Keratinocyte (primary cell): ENCODE measurements at regions not wholly inside any gene's neighbourhood (a gene's known extent, or its start where the extent isn't known, plus 50 kb on each side); places are given as distances from the start of the nearest gene placed in this dataset.

Experiments used
- DNase-seq: peaks from one replicate; pipeline ENCODE4 v3.0.0-alpha.2; 2011; ENCODE audit warnings: low read depth, missing footprints, low spot score
- FAIRE-seq: peaks from 2 replicates; lab custom pipeline; 2011; peaks lifted over from hg19 to GRCh38; lab: Jason Lieb, UNC
- H2AFZ ChIP-seq: 2 replicates; pipeline ENCODE4 v1.6.0; 2012; ENCODE audit warnings: low read length, control low read depth, inconsistent platforms; ENCODE audit not compliant: control insufficient read depth
- H3K27ac ChIP-seq: 2 replicates; pipeline ENCODE4 v1.5.1; 2011; ENCODE audit warnings: low read length; ENCODE audit not compliant: control insufficient read depth, insufficient read depth
- H3K27me3 ChIP-seq: 3 replicates; pipeline ENCODE4 v1.6.0; 2011; ENCODE audit warnings: low read length; ENCODE audit not compliant: control insufficient read depth, insufficient read depth; ENCODE audit errors: extremely low read depth
- H3K36me3 ChIP-seq, 2 experiments: 2 replicates in 1 of 2; 3 replicates in 1 of 2; pipeline ENCODE4 v1.5.1; 2011; ENCODE audit warnings: low read length in 2 of 2, mild to moderate bottlenecking in 1 of 2; ENCODE audit not compliant: control insufficient read depth in 2 of 2, insufficient read depth in 2 of 2; ENCODE audit errors: extremely low read depth in 1 of 2
- H3K4me1 ChIP-seq: 3 replicates; pipeline ENCODE4 v1.5.1; 2011; ENCODE audit warnings: low read length; ENCODE audit not compliant: control insufficient read depth, insufficient read depth; ENCODE audit errors: extremely low read depth
- H3K4me2 ChIP-seq: 3 replicates; pipeline ENCODE4 v1.6.0; 2011; ENCODE audit warnings: low read depth, low read length; ENCODE audit not compliant: control insufficient read depth, insufficient read depth; ENCODE audit errors: extremely low read depth
- H3K4me3 ChIP-seq, 3 experiments: fragments of 200-600 bp in 1 of 3; sonication (generic) in 1 of 3; 2 replicates in 2 of 3; 3 replicates in 1 of 3; pipeline ENCODE4 v1.5.1; 2011 to 2016; ENCODE audit warnings: low read length in 3 of 3, mild to moderate bottlenecking in 3 of 3, control low read depth in 2 of 3, inconsistent platforms in 1 of 3, low read depth in 1 of 3, mixed read lengths in 1 of 3, mixed run types in 1 of 3, moderate library complexity in 1 of 3; ENCODE audit not compliant: control insufficient read depth in 2 of 3, insufficient read depth in 2 of 3; ENCODE audit errors: extremely low read depth in 1 of 3
- H3K79me2 ChIP-seq: 2 replicates; pipeline ENCODE4 v1.6.0; 2012; ENCODE audit warnings: low read length; ENCODE audit not compliant: control insufficient read depth, insufficient read depth
- H3K9ac ChIP-seq: 3 replicates; pipeline ENCODE4 v1.6.0; 2011; ENCODE audit warnings: low read length; ENCODE audit not compliant: control insufficient read depth, insufficient read depth; ENCODE audit errors: extremely low read depth
- H3K9me1 ChIP-seq: 3 replicates; pipeline ENCODE4 v1.6.0; 2011; ENCODE audit warnings: low read length; ENCODE audit not compliant: control insufficient read depth, insufficient read depth; ENCODE audit errors: extremely low read depth
- H3K9me3 ChIP-seq: 2 replicates; pipeline ENCODE4 v1.5.1; 2012; ENCODE audit warnings: low read depth, low read length; ENCODE audit not compliant: control insufficient read depth
- H4K20me1 ChIP-seq: 3 replicates; pipeline ENCODE4 v1.6.0; 2011; ENCODE audit warnings: low read length; ENCODE audit not compliant: control insufficient read depth, insufficient read depth; ENCODE audit errors: extremely low read depth
- CTCF ChIP-seq, 3 experiments: IDR thresholded peaks in 1 of 3; conservative IDR thresholded peaks in 1 of 3; optimal IDR thresholded peaks in 1 of 3; 2 replicates in 2 of 3; 3 replicates in 1 of 3; pipeline versions ENCODE3 to v1.5.1; 2011; ENCODE audit warnings: low read length in 3 of 3, mild to moderate bottlenecking in 3 of 3, moderate library complexity in 2 of 3, control low read depth in 1 of 3, inconsistent platforms in 1 of 3; ENCODE audit not compliant: insufficient read depth in 2 of 3; ENCODE audit errors: extremely low read depth in 1 of 3
- EZH2 ChIP-seq: IDR thresholded peaks from one replicate; pipeline ENCODE4 v1.6.1; 2012; ENCODE audit warnings: inconsistent platforms, mild to moderate bottlenecking, low read length, moderate library complexity
- dilution Hi-C: fragments of 300-500 bp; cut with MboI; formaldehyde crosslinking; loops from one replicate; pipeline ENCODE4 v1.7.0; 2020; ENCODE audit warnings: low sequenced_read_pairs; ENCODE audit not compliant: extremely low pct_ligation_motif_present

GRCh38 chr4:19645589-19645988, 606.1 kb upstream of the SLIT2 start:
- DNase-seq (no peak), FAIRE-seq (no peak)
- H3K4me2 ChIP-seq, result no peak overlapping the region
- no peak overlapping the region for H2AFZ ChIP-seq
- H3K27ac ChIP-seq, result no peak overlapping the region
- H3K9ac ChIP-seq, result no peak overlapping the region
- no peaks in the 10 kb centered on the region for H3K27me3 ChIP-seq
- dilution Hi-C loops, result no loop called here
- H3K9me3 ChIP-seq, result no peaks in the 10 kb centered on the region
- no peaks in the 10 kb centered on the region for H4K20me1 ChIP-seq
- H3K4me3 ChIP-seq, result no peak overlapping the region
- TF ChIP-seq EZH2 (no peak), CTCF (optimal IDR thresholded peaks at IDR 0.05 in 1 of 3, IDR thresholded peaks at IDR 0.05 in 1 of 3, conservative IDR thresholded peaks at IDR 0.05 in 1 of 3; ENCODE audit: extremely low read depth in 1 of 3, insufficient read depth in 2 of 3, low read length in 3 of 3) (no peak)
- no peaks in the 10 kb centered on the region for H3K36me3 ChIP-seq
- H3K9me1 ChIP-seq, result no peaks in the 10 kb centered on the region
- no peaks in the 10 kb centered on the region for H3K4me1 ChIP-seq
- H3K79me2 ChIP-seq, result no peaks in the 10 kb centered on the region

GRCh38 chr4:19636451-19636850, 615.3 kb upstream of the SLIT2 start:
- H3K4me3 ChIP-seq, result no peak overlapping the region
- no peaks in the 10 kb centered on the region for H3K36me3 ChIP-seq
- FAIRE-seq (no peak), DNase-seq (no peak)
- H3K4me2 ChIP-seq, result no peak overlapping the region
- H2AFZ ChIP-seq, result no peak overlapping the region
- no peak for TF ChIP-seq EZH2
- no peak for TF ChIP-seq CTCF (optimal IDR thresholded peaks at IDR 0.05 in 1 of 3, IDR thresholded peaks at IDR 0.05 in 1 of 3, conservative IDR thresholded peaks at IDR 0.05 in 1 of 3; ENCODE audit: extremely low read depth in 1 of 3, insufficient read depth in 2 of 3, low read length in 3 of 3)
- no peak overlapping the region for H3K9ac ChIP-seq
- no peaks in the 10 kb centered on the region for H4K20me1 ChIP-seq
- no peak overlapping the region for H3K27ac ChIP-seq
- no peaks in the 10 kb centered on the region for H3K79me2 ChIP-seq
- no peaks in the 10 kb centered on the region for H3K9me3 ChIP-seq
- H3K27me3 ChIP-seq, result no peaks in the 10 kb centered on the region
- no peaks in the 10 kb centered on the region for H3K4me1 ChIP-seq
- no peaks in the 10 kb centered on the region for H3K9me1 ChIP-seq
- dilution Hi-C loops, result no loop called here
